ENCODE measurements at regions not wholly inside any gene's neighbourhood (a gene's known extent, or its start where the extent isn't known, plus 50 kb on each side); places are given as distances from the start of the nearest gene placed in this dataset.
"Not testable (repeated sequence)": the region's sequence is repeated elsewhere in the genome, so short reads cannot be mapped to it uniquely, and the experiment has no call there.

GRCh38 chr7:86445285-86445684, 198.4 kb upstream of the GRM3 start:
- ATAC-seq (ENCODE audit: low FRiP score) = no peak
- DNase-seq (ENCODE audit: low spot score) = no peak
- TF ChIP-seq CTCF (IDR thresholded peaks at IDR 0.05) = no peak

- no peak for TF ChIP-seq CTCF (IDR thresholded peaks at IDR 0.05)
- DNase-seq (ENCODE audit: low spot score) = no peak
- ATAC-seq (ENCODE audit: low FRiP score) = no peak
Observed at GRCh38 chr7:86444245-86444644, 199.5 kb upstream of the GRM3 start.

- DNase-seq (ENCODE audit: low spot score); ATAC-seq (ENCODE audit: low FRiP score): not testable (repeated sequence)
Observed at GRCh38 chr7:86440420-86440819, 203.3 kb upstream of the GRM3 start.

- TF ChIP-seq CTCF (IDR thresholded peaks at IDR 0.05) = no peak
- no peak for ATAC-seq (ENCODE audit: low FRiP score)
Observed at GRCh38 chr7:86437951-86438450, 205.7 kb upstream of the GRM3 start.

GRCh38 chr7:86431761-86432160, 211.9 kb upstream of the GRM3 start:
- no peak for ATAC-seq (ENCODE audit: low FRiP score)
- no peak for TF ChIP-seq CTCF (IDR thresholded peaks at IDR 0.05)
- no peak for DNase-seq (ENCODE audit: low spot score)

More at GRCh38 chr7:86437951-86438450, 205.7 kb upstream of the GRM3 start:
- DNase-seq (ENCODE audit: low spot score) = no peak

GRCh38 chr7:86411814-86412213, 231.9 kb upstream of the GRM3 start:
- no peak for ATAC-seq (ENCODE audit: low FRiP score)
- no peak for TF ChIP-seq CTCF (IDR thresholded peaks at IDR 0.05)

GRCh38 chr7:86407291-86407690, 236.4 kb upstream of the GRM3 start:
- no peak for TF ChIP-seq CTCF (IDR thresholded peaks at IDR 0.05)
- ATAC-seq (ENCODE audit: low FRiP score) (no peak), DNase-seq (ENCODE audit: low spot score) (no peak)

More at GRCh38 chr7:86411814-86412213, 231.9 kb upstream of the GRM3 start:
- no peak for DNase-seq (ENCODE audit: low spot score)

GRCh38 chr7:86391813-86392212, 251.9 kb upstream of the GRM3 start:
- TF ChIP-seq CTCF (IDR thresholded peaks at IDR 0.05) = no peak
- DNase-seq (ENCODE audit: low spot score) (no peak), ATAC-seq (ENCODE audit: low FRiP score) (no peak)

GRCh38 chr7:86375602-86376001, 268.1 kb upstream of the GRM3 start:
- DNase-seq (ENCODE audit: low spot score); ATAC-seq (ENCODE audit: low FRiP score): not testable (repeated sequence)
